Subcutaneous abdominal adipose tissue (tissue), 5 donors: ENCODE measurements at regions not wholly inside any gene's neighbourhood (a gene's known extent, or its start where the extent isn't known, plus 50 kb on each side); places are given as distances from the start of the nearest gene placed in this dataset.

Source experiments
- H3K27ac ChIP-seq: one replicate; pipeline ENCODE4 v1.7.0; 2013; ENCODE audit warnings: low read depth, mild to moderate bottlenecking, inconsistent platforms, low read length, moderate library complexity
- H3K27me3 ChIP-seq, 5 donors: one replicate each; pipeline ENCODE4 v1.7.0; 2013; ENCODE audit warnings: low read length in 5 of 5, inconsistent platforms in 1 of 5; ENCODE audit not compliant: control insufficient read depth in 5 of 5, insufficient read depth in 4 of 5
- H3K36me3 ChIP-seq, 5 donors: one replicate each; pipeline ENCODE4 v1.7.0; 2013; ENCODE audit warnings: low read length in 5 of 5; ENCODE audit not compliant: control insufficient read depth in 5 of 5, insufficient read depth in 5 of 5
- H3K4me1 ChIP-seq, 5 donors: one replicate each; pipeline ENCODE4 v1.7.0; 2013; ENCODE audit warnings: low read length in 5 of 5, mild to moderate bottlenecking in 3 of 5, moderate library complexity in 1 of 5; ENCODE audit not compliant: control insufficient read depth in 5 of 5, insufficient read depth in 5 of 5
- H3K4me3 ChIP-seq, 5 donors: one replicate each; pipeline ENCODE4 v1.7.0; 2013; ENCODE audit warnings: low read length in 5 of 5, low read depth in 1 of 5
- H3K9ac ChIP-seq, 5 donors: one replicate each; pipeline ENCODE4 v1.7.0; 2013; ENCODE audit warnings: low read length in 5 of 5, mild to moderate bottlenecking in 4 of 5, moderate library complexity in 3 of 5
- H3K9me3 ChIP-seq, 5 donors: one replicate each; pipeline ENCODE4 v1.7.0; 2013; ENCODE audit warnings: low read length in 5 of 5; ENCODE audit not compliant: control insufficient read depth in 5 of 5
- donor health status: healthy.
- donor health status: healthy.
- donor health status: healthy.
- donor health status: healthy.
- donor health status: healthy.

DNA sequence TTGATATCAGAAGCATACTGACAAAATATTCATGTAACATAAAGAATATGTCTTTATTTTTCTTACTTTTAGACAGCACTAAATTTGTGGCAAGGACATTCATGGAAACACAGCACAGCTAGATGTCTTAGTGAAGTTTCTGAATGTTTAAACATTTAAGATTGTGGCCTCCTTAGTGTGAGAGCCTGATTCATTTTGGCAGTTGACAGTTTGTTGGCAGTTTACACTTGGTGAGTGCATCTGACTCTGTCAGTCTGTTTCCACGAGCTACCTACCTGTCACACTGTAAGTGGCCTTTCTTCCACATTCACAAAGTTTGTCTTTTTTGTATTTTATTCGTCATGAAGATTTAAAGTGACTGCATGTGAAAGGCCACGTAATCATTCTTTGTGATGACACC lies 436.8 kb downstream of the TUSC1 start:
- Histone ChIP-seq H3K27me3 (no peaks in the 10 kb centered on the region), H3K36me3 (no peaks in the 10 kb centered on the region), H3K4me3 (no peak overlapping the region), H3K9ac (no peak overlapping the region), H3K27ac (no peak overlapping the region), H3K4me1 (no peaks in the 10 kb centered on the region), H3K9me3 (peaks cover 0 to 4% (median 0%) of the 10 kb centered on the region in 5 donors)

- no peaks in the 10 kb centered on the region for H3K4me1 ChIP-seq
- H3K4me3 ChIP-seq: no peak overlapping the region
- no peaks in the 10 kb centered on the region for H3K27me3 ChIP-seq
- no peak overlapping the region for H3K27ac ChIP-seq
- no peaks in the 10 kb centered on the region for H3K36me3 ChIP-seq
- H3K9ac ChIP-seq: no peak overlapping the region
- peaks cover 0 to 9% (median 0%) of the 10 kb centered on the region in 5 donors for H3K9me3 ChIP-seq
Measured at GRCh38 chr9:25226901-25227686, 451.1 kb downstream of the TUSC1 start.

GRCh38 chr9:25225938-25226760 lies 452.1 kb downstream of the TUSC1 start:
- H3K9me3 ChIP-seq: peaks cover 0 to 9% (median 0%) of the 10 kb centered on the region in 5 donors
- H3K4me3 ChIP-seq: no peak overlapping the region
- H3K9ac ChIP-seq: no peak overlapping the region
- H3K27me3 ChIP-seq: no peaks in the 10 kb centered on the region
- H3K27ac ChIP-seq: no peak overlapping the region
- no peaks in the 10 kb centered on the region for H3K36me3 ChIP-seq
- H3K4me1 ChIP-seq: no peaks in the 10 kb centered on the region

- no peaks in the 10 kb centered on the region for H3K36me3 ChIP-seq
- no peak overlapping the region for H3K9ac ChIP-seq
- H3K4me3 ChIP-seq: no peak overlapping the region
- H3K9me3 ChIP-seq: peaks cover 0 to 9% (median 0%) of the 10 kb centered on the region in 5 donors
- no peaks in the 10 kb centered on the region for H3K4me1 ChIP-seq
- no peaks in the 10 kb centered on the region for H3K27me3 ChIP-seq
- no peak overlapping the region for H3K27ac ChIP-seq
Measured at GRCh38 chr9:25224996-25225395, 453.2 kb downstream of the TUSC1 start.

DNA sequence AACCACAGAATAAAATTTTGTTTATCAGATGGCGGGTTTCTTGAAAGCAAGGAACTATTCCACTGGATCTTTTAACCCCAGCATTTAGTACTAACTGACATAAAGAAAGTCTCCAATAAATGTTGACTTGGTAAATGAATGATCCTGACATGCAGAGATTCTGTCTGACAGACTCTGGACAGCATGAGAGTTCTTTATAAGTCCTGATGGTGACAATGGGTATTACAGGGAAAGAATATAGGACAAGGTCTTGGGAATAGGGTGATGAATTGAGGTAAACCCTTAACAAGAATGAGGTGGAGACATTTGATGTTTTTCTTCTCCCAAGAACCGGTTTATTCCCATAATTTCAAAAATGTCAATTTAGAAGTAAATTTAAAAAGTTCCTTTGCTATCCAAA lies 453.9 kb downstream of the TUSC1 start:
- Histone ChIP-seq H3K27ac (no peak overlapping the region), H3K9me3 (peaks cover 0 to 9% (median 0%) of the 10 kb centered on the region in 5 donors), H3K4me1 (no peaks in the 10 kb centered on the region), H3K36me3 (no peaks in the 10 kb centered on the region), H3K9ac (no peak overlapping the region), H3K27me3 (no peaks in the 10 kb centered on the region), H3K4me3 (no peak overlapping the region)

DNA sequence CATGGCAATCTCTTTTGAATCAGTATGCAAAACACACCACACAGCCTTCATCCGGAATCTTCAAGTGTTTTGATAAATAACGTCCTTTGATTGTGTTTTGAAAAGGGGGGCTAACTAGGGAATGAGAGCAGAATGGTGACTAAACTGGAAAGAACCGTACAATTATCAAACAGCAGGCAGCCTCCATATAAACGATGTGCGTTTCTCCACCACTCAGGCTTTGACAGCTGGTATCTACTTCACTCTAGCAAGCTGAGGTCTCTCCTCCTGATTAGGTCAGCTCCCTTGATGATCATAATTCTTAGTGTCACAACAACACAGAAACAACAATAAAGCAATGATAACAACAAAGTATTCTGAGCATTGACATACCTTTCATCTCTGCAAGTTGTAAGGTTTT lies 465.9 kb downstream of the TUSC1 start:
- H3K36me3 ChIP-seq: no peaks in the 10 kb centered on the region
- H3K9me3 ChIP-seq: no peaks in the 10 kb centered on the region
- no peak overlapping the region for H3K4me3 ChIP-seq
- H3K27me3 ChIP-seq: no peaks in the 10 kb centered on the region
- H3K9ac ChIP-seq: no peak overlapping the region
- H3K27ac ChIP-seq: no peak overlapping the region
- peaks cover 0 to 2% (median 0%) of the 10 kb centered on the region in 5 donors for H3K4me1 ChIP-seq

DNA sequence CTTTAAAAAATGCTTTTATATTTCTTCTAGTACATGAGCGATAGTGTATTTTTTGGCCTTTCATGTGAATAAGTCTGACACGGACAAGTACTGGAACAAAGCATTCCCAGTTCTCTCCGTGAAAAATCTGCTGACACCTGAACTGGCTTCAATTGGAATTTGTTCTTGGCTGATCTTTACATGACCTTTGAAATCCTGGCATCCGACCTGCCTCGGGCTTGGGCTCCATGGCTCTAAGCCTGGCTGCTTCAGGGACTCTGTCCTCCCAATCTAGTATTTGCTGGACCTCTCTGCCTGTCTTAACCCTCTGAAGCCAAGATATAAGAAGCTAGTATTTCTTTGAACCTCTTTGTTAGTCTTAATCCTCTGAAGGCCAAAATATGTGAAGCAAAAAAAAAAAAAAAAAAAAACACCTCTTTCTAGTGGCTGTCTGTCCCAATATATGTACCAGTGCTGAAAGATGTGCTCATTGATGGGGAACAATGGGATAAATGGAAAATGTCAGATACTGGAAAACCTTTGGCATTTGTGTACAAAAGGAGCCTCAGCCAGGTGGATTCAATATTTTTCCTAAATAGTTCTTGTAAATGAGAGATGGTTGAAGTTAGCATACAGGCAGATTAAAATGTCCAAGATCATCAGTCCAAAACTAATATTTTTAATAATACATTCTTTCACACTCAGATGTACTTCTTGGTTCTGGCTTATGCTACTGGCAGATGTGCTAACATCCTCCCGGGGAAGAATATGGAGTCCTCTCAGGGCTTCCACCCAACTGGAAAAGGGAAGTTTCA lies 470.6 kb downstream of the TUSC1 start:
- Histone ChIP-seq H3K9ac (no peak overlapping the region), H3K4me3 (no peak overlapping the region)

GRCh38 chr9:25206027-25206426 lies 472.2 kb downstream of the TUSC1 start:
- no peak overlapping the region for H3K4me3 ChIP-seq
- no peak overlapping the region for H3K9ac ChIP-seq
- H3K27ac ChIP-seq: no peak overlapping the region
- no peaks in the 10 kb centered on the region for H3K9me3 ChIP-seq
- peaks cover 0 to 3% (median 0%) of the 10 kb centered on the region in 5 donors for H3K4me1 ChIP-seq
- no peaks in the 10 kb centered on the region for H3K27me3 ChIP-seq
- H3K36me3 ChIP-seq: no peaks in the 10 kb centered on the region

More for the DNA sequence above, 470.6 kb downstream of the TUSC1 start:
- Histone ChIP-seq H3K4me1 (peaks cover 0 to 3% (median 0%) of the 10 kb centered on the region in 5 donors), H3K9me3 (no peaks in the 10 kb centered on the region), H3K27me3 (no peaks in the 10 kb centered on the region), H3K27ac (no peak overlapping the region), H3K36me3 (no peaks in the 10 kb centered on the region)

DNA sequence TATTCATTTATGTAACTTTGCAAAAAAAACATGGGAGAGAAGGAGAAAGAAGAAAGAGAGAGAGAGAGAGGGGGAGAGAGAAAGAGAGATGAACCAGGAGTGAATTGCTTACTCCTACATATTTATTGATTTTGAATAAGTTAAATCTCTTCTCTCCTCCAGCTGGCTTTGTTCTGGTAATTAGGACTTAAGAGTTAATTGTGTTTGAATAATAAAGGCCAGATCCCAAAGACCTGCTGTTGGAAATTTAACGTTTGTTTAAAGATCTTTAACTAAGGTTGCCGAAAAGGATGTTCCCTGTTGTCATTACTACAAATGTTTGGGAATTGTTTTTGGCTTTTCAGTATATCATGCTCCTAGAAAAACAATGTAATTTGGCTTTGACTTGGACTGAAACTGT lies 473.0 kb downstream of the TUSC1 start:
- Histone ChIP-seq H3K27me3 (no peaks in the 10 kb centered on the region), H3K9ac (no peak overlapping the region), H3K4me3 (no peak overlapping the region), H3K36me3 (no peaks in the 10 kb centered on the region), H3K9me3 (no peaks in the 10 kb centered on the region), H3K4me1 (peaks cover 0 to 3% (median 0%) of the 10 kb centered on the region in 5 donors), H3K27ac (no peak overlapping the region)
